HUDEP-2 (cell line): ENCODE measurements at regions not wholly inside any gene's neighbourhood (a gene's known extent, or its start where the extent isn't known, plus 50 kb on each side); places are given as distances from the start of the nearest gene placed in this dataset.
"Not testable (repeated sequence)": the region's sequence is repeated elsewhere in the genome, so short reads cannot be mapped to it uniquely, and the experiment has no call there.

Experiments used
- DNase-seq, 76 experiments: peaks; one replicate each; lab custom pipeline; 2025; ENCODE audit not compliant: unreplicated experiment in 76 of 76; lab: John Stamatoyannopoulos, UW

DNA sequence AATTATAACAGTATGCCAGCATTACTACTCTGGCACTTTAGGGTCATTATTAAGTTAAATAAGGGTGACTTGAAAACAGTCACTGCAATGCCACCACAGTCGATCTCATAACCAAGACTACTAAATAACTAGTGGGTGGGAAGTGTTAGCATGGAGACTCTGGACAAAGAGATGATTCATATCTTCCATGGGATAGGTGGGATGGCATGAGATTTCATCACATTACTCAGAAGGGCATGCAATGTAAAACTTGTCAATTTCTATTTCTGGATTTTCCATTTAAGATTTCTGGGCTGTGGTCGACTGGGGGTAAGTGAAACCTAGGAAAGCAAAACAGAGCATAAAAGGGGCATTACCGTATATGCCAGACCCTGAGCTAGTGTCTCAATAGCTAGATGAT, 538.9 kb upstream of the GRM7 start:
- DNase-seq = no peak

DNA sequence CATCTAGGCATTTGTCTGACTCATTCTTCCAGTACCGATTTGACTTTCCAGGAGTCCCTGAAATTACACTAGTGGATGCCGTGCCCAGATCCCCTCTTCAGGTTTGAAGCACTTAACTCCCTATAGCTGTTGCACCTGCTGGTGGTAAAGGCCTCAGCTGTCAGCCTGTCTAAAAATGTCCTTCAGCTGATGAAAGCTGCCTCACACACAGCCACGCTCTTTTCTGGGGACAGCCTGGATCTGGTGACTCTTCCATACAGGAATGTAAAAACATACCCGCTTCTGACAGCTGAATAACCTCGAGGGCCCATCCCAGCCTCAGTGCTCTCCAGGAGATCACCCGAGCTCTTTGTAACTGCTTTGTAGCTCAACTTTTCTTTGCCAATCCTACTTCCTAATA, 534.1 kb upstream of the GRM7 start:
- DNase-seq = no peak

DNA sequence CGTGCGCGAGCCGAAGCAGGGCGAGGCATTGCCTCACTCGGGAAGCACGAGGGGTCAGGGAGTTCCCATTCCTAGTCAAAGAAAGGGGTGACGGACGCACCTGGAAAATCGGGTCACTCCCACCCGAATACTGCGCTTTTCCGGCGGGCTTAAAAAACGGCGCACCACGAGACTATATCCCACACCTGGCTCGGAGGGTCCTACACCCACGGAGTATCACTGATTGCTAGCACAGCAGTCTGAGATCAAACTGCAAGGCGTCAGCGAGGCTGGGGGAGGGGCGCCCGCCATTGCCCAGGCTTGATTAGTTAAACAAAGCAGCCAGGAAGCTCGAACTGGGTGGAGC, 520.0 kb upstream of the GRM7 start:
- not testable (repeated sequence) for DNase-seq

DNA sequence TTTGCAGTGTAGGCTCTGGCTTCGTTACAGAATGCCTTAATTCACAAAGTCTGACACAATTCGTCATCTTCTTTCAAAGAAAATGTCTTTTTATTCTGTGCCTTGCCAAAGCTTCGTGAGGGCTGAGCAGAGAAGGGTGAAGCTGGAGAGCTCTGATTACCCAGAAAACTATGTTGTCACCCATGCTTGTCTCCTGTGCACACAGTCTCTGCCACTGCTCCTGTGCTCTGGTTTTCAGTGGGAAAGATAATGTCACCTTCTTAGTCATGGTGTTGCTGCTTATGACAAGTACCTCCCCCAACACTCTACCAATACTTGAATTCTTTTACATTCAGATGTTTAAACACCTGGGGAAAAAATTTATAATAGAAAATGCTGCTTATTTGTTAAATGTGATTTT, 509.2 kb upstream of the GRM7 start:
- no peak for DNase-seq

DNA sequence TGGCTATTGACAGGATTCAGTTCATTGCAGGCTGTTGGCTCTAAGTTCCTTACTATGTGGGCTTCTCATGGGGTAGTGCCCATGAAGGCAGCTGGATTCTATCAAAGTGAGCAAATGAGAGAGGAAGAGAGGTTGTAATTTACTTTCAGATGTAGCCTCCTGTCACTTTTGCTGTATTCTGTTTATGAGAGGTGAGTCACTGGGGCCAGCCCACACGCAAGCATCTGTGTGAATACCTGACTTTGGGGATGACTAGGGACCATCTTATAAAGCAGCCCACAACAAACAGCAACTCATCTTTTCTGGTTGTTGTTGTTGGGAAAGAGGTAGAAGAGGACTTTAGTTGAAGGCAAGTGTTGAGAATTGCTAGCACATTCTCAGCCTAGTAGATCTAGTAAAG, 506.3 kb upstream of the GRM7 start:
- no peak for DNase-seq

DNA sequence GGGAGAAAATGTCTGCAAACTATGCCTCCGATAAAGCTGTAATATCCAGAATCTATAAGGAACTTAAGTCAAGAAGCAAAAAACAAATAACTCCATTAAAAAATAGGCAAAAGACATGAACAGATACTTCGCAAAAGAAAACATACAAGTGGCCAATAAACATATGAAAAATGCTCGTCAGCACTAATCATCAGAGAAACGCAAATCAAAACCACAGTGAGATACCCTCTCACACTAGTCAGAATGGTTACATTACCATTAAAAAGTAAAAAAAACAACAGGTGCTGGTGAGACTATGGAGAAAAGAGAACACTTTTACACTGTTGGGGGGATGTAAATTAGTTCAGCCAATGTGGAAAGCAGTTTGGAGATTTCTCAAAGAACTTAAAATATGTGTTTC, 498.5 kb upstream of the GRM7 start:
- DNase-seq = no peak

DNA sequence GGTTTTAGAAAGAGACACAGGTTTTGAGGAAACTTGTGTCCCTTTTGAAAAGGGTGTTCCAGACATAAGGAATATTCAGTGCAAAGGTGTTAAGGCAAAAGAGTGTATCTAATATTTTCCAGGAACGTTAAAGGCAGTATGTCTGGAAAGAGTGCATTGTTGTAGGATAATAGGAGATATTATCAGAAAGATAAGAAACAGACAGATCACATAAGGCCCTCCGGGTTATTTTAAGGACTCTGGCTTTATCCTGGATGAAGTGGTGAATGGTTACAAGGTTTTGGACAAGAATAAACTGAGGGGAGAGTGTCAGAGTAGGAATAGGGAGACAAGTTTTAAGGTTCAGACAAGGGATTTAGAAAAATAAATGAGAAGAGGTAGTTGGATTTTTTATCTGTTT, 493.7 kb upstream of the GRM7 start:
- no peak for DNase-seq

DNA sequence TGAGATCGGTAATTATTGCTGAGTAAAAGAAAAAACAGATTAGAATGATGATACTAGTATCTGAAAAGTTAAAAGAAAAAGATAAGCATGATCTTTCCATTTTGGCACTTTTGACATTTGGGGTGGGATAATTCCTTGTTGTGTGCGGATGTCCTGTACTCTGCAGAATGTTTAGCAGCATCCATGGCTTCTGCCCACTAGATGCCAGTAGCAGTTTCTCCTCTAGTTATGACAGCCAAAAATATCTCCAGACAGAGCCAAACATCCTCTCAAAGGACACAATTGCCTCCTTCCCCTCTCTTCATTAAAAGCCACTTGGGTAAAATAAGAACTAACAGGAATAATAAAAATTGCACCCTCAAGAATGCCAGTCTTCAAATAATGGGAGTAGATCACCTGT, 468.8 kb upstream of the GRM7 start:
- no peak for DNase-seq

DNA sequence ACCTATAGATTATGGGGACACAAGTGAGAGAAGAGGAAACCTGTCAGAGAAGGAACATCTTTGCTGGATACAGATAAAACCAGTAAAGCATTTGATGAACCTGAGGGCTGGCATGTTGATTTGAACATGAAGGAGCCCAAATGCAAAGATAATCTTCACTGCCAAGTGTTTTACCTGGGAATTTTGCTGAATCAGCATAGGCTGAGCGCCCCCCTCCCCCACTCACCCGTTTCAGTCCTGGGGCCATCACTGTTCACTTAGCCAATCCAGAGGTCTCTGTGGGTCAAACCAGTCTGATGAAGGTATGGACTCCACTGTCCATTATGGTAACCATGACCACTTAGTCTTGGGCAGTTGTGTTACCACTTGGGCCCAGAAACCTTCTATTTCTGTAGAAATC, 466.0 kb upstream of the GRM7 start:
- DNase-seq = no peak

DNA sequence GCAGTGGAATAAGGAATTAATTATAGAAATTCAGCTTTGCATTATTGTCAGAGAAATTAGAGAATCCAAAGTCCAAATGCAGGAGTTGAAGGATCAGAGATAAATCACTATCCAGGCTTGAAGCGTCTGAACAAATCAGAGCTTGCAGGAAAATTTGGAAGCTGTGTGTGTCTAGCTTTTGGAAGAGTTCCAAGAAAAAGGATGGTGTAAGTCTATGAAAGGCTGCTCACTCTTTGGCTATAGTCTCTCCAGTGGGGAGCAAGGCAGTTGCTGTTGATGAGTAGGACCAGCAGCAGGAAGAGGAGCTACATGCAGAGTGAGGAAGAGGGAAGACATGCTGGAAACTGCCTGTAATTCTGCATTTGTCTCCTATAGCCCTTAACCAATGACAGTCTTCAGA, 464.3 kb upstream of the GRM7 start:
- no peak for DNase-seq

DNA sequence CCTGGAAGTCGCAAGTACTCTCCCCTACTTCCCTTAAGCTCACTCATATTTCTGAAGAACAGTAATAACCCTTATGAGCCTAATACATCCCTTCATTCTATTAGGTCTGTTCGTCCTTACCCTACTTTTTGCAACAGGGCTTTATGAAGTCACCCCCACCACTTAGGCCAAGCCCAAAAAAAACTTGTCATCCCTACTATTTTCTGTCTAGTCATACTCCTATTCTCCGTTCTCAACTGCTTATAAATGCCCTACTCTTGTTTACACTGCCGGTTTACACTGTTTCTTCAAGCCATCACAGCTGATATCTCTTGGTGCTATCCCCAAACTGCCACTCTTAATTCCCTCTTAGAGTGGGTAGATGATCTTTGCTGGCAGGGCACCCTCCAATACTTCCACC, 458.2 kb upstream of the GRM7 start:
- DNase-seq = not testable (repeated sequence)

DNA sequence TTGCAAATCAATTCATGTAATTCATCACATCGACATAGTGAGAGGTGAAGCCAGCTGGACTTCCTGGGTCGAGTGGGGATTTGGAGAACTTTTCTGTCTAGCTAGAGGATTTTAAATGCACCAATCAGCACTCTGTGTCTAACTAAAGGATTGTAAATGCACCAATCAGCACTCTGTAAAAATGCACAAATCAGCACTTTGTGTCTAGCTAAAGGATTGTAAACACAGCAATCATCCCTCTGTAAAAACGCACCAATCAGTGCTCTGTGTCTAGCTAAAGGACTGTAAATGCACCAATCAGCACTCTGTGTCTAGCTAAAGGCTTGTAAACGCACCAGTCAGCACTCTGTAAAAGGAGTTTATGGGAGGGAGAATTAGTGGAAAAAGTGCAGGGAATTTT, 454.0 kb upstream of the GRM7 start:
- not testable (repeated sequence) for DNase-seq

DNA sequence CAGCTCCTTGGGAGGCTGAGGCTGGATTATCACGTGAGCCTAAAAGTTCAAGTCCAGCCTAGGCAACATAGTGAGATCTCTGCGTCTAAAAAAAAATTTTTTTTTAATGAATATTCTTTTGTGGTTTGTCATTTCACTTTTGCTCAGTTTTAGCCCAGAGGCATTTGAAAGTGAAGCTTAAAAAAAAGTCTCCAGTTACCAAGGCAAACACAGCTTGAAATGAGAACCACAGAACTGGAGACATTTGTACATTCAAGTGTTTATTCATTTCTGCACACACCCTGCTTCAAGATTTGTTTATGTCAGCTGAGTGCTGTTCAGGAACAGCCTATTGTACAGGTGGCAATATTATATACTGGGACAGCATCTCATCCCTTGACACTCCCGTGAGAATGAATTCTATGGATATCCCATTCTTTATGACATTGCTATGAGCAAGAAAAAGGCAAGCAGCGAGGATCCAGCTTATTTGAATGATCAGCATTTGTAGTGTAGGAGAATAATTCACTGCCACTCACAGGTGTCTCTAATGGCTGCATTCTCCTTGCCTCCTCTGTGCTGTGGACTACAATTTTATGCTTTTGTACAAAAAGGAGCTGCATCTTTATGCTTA, 444.8 kb upstream of the GRM7 start:
- no peak for DNase-seq

DNA sequence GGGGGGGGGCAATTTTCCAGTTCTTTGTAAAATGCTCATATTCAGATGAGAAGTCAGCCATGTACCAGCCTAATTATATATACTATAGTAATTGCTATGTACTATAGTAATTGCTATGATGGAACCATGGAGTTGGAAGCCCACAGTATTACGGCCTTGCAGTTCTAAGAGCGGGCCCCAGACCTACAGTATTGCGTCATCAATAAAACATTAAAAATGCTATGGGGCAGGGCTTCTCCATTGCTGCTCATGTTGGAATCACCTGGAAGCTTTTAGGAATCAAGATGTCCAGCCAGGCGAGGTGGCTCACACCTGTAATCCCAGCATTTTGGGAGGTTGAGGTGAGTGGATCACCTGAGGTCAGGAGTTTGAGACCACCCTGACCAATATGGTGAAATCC, 443.7 kb upstream of the GRM7 start:
- no peak for DNase-seq

DNA sequence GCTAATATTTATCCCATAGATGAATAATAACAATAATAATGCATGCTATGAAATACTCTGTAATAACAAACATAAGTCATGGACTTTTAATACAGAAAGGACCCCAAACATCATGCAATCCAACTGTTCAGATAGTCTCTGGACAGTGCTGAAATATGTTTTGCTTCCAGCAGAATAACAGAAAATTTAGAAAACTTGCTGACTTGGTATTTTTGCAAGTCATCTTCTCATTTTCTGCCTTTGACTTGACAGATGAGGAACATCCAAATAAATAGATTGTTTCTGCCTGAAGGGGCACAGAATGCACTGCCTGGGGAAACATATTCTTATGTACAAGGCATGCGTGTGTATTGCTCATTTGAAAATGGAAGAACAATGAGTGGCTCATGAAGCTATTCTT, 442.4 kb upstream of the GRM7 start:
- no peak for DNase-seq

DNA sequence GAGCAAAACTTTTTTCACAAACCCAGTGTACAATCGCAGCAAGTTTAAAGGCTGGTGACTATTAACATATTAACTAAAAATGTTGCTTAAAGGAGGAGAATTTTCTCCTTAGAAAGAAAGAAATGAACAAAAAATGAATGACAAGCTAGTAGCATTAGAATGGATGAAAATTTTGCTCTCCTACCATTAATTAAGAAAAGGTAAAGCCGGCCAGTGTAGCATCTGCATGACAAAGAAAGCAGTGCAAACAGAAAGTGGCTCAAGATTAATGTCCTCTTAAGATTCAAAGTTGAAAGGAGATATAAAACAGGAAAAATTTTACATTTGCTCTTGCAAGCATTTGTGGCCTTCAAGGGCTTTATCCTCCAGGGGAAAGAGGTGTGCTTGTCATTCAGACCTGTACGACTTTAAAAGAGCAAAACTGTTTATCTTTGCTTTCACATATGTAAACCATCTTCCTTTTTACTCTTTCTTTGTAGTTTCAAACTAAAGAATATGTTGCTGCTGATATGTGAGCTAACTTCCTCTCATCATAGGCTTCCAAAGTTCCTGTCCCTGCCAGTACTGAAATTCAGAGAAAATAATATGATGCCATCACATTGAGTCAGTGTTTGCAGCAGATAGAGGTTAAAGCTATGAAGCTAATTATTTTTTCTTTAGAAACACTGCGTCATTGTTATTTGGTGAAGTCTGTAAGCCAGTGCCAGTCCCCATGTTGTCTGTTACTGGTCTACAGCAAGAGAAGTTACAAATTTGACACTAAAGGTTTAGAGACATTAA, 439.1 kb upstream of the GRM7 start:
- DNase-seq = no peak

DNA sequence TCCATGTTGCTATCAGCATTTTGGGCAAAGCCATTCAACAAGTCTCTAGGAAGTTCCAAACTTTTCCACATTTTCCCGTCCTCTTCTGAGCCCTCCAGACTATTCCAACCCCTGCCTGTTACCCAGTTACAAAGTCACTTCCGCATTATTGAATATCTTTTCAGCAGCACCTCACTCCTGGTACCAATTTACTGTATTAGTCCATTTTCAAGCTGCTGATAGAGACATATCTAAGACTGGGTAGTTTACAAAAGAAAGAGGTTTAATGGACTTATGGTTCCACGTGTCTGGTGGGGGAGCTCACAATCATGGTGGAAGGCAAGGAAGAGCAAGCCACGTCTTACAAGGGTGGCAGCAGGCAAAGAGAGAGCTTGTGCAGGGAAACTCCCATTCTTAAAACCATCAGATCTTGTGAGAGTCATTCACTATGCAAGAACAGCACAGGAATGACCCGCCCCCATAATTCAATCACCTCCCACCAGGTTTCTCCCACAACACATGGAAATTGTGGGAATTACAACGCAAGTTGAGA, 435.6 kb upstream of the GRM7 start:
- DNase-seq = no peak

DNA sequence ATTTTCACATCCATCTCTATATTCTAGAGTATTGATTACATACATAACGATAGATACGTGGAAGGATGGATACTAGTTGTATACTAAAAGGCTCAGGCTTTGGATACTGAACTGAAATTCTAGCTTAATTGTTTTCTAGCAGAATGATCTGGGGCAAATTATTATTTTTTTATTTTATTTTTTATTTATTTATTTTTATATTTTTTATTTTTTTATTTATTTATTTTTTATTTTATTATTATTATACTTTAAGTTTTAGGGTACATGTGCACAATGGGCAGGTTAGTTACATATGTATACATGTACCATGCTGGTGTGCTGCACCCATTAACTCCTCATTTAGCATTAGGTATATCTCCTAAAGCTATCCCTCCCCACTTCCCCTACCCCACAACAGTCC, 432.6 kb upstream of the GRM7 start:
- not testable (repeated sequence) for DNase-seq

DNA sequence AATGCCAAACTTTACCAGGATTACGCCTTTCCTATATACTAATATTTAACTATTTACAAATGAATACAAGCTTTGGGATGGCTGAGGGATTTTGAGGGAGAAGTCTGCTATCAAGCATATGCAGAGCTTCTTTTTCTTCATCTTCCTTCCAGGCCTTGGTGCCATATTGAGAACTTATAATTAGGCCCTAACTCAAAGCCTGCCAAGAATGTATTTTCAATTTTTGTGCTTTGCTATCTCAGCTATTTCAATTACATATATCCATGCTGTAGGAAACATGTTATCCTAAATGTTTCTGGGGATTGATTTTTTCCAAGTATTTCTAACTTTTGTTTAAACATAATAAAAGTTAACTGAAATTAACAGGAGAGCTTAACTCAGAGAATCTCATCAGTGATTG, 425.0 kb upstream of the GRM7 start:
- DNase-seq = no peak

DNA sequence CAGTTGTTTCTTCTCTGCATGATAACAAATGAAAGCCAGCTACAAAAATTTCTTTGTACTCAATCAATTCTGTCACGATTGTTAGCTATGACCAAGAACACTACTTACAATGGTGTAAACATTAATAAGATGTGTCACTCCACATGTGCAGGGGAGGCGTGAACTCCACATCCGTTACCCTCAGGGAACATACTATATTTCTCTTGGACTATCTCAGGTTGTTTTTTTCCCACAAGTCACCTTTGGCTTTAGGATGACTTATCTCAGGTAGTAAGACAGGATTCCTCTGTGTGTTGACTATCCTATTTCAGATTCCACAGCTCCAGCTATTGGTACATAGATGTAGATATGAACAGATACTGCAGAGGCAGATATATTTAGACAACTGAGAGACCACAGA, 423.3 kb upstream of the GRM7 start:
- no peak for DNase-seq

DNA sequence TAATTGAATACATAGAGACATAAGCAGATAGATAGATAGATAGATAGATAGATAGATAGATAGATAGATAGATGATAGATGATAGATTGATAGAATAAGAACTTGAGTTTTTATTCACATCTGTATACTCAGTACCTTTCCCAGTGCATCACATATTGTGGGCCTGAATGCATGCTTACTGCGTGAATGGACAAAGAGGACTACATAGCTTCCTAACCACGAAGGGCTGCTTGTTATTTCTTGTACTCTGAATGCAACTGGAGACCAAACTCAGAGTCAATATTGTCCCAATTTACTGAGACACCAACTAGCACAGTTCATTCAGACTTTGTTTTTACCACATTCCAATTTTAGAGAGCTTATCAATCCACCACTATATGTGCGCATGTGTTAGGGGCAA, 422.9 kb upstream of the GRM7 start:
- DNase-seq = no peak

DNA sequence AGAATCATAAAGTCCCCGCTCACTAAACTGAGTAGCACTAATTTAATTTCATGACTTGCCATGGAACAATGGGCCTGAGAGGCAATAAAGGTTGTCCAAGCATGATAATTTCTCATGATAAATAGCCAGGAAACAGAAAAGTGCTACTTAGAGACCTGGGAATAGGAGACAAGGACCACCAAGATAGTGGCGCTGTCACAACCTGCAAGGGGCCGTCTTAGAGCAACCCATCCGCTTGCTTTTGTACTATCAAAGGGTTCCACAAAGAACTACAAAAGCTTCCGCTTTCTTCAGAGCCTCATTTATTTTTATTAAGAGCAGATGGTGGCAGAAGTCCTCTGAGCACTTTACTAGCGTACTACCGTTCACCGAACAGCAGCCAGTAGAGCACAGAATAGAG, 421.7 kb upstream of the GRM7 start:
- DNase-seq = no peak

DNA sequence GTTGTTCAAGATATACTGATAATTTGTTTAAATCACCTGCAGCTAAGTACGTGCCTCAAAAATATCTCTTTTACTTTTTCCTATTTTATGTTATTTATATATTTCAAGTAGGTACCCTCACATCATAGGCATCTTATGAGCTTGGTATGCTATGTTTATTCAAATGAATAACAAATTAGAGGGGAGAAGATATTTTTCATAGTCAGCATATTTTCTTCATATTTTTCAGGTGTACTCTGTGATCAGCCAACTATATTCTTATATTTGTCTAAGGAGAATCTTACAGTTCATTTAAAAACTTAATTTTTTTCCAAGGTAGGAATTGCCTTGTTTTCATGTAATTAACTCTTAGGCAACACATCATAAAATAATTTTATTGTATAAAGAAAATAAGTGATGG, 421.1 kb upstream of the GRM7 start:
- no peak for DNase-seq
